ENCODE measurements at regions not wholly inside any gene's neighbourhood (a gene's known extent, or its start where the extent isn't known, plus 50 kb on each side); places are given as distances from the start of the nearest gene placed in this dataset.

GRCh38 chr7:130950054-130950453 is 216.0 kb upstream of the KLF14 start:
- no peaks in the 10 kb centered on the region for H3K36me3 ChIP-seq
- no peaks in the 10 kb centered on the region for H3K27me3 ChIP-seq (replicated peaks; ENCODE audit: insufficient read depth)
- H3K27ac ChIP-seq, result no peak overlapping the region
- H3K4me3 ChIP-seq, result no peak overlapping the region
- H3K4me1 ChIP-seq (ENCODE audit: control insufficient read depth in 1 of 2, low read depth in 2 of 2), result peaks cover 0 to 29% of the 10 kb centered on the region in 2 donors
- no peak for TF ChIP-seq CTCF (IDR thresholded peaks at IDR 0.05)
- no peaks in the 10 kb centered on the region for H3K9me3 ChIP-seq
- DNase-seq (ENCODE audit: low spot score), result no peak
- ATAC-seq (ENCODE audit: insufficient number of reproducible peaks, low FRiP score, low read depth), result no peak

GRCh38 chr7:130950741-130951140 is 216.7 kb upstream of the KLF14 start:
- no peak overlapping the region for H3K4me3 ChIP-seq
- no peak for TF ChIP-seq CTCF (IDR thresholded peaks at IDR 0.05)
- H3K9me3 ChIP-seq, result no peaks in the 10 kb centered on the region
- DNase-seq (ENCODE audit: low spot score) (no peak), ATAC-seq (ENCODE audit: insufficient number of reproducible peaks, low FRiP score, low read depth) (no peak)
- peaks cover under 1 to 29% of the 10 kb centered on the region in 2 donors for H3K4me1 ChIP-seq (ENCODE audit: control insufficient read depth in 1 of 2, low read depth in 2 of 2)
- no peaks in the 10 kb centered on the region for H3K36me3 ChIP-seq
- no peaks in the 10 kb centered on the region for H3K27me3 ChIP-seq (replicated peaks; ENCODE audit: insufficient read depth)
- H3K27ac ChIP-seq, result no peak overlapping the region

- Histone ChIP-seq H3K9me3 (no peaks in the 10 kb centered on the region), H3K27me3 (replicated peaks; ENCODE audit: insufficient read depth) (no peaks in the 10 kb centered on the region), H3K4me1 (ENCODE audit: control insufficient read depth in 1 of 2, low read depth in 2 of 2) (peaks cover 6 to 36% of the 10 kb centered on the region in 2 donors), H3K4me3 (no peak overlapping the region), H3K27ac (no peak overlapping the region), H3K36me3 (no peaks in the 10 kb centered on the region)
- no peak for TF ChIP-seq CTCF (IDR thresholded peaks at IDR 0.05)
- ATAC-seq (ENCODE audit: insufficient number of reproducible peaks, low FRiP score, low read depth) (no peak), DNase-seq (ENCODE audit: low spot score) (no peak)
Measured at GRCh38 chr7:130951303-130951975, 217.4 kb upstream of the KLF14 start.

GRCh38 chr7:130951976-130952876 is 218.2 kb upstream of the KLF14 start:
- DNase-seq (ENCODE audit: low spot score) (no peak), ATAC-seq (ENCODE audit: insufficient number of reproducible peaks, low FRiP score, low read depth) (no peak)
- TF ChIP-seq CTCF (IDR thresholded peaks at IDR 0.05), result no peak
- no peak overlapping the region for H3K27ac ChIP-seq
- peaks cover 14 to 43% of the 10 kb centered on the region in 2 donors for H3K4me1 ChIP-seq (ENCODE audit: control insufficient read depth in 1 of 2, low read depth in 2 of 2)
- no peaks in the 10 kb centered on the region for H3K27me3 ChIP-seq (replicated peaks; ENCODE audit: insufficient read depth)
- no peaks in the 10 kb centered on the region for H3K36me3 ChIP-seq
- no peak overlapping the region for H3K4me3 ChIP-seq
- H3K9me3 ChIP-seq, result no peaks in the 10 kb centered on the region

GRCh38 chr7:130953196-130953595 is 219.2 kb upstream of the KLF14 start:
- H3K4me1 ChIP-seq (ENCODE audit: control insufficient read depth in 1 of 2, low read depth in 2 of 2), result peaks cover 15 to 44% of the 10 kb centered on the region in 2 donors
- ATAC-seq (ENCODE audit: insufficient number of reproducible peaks, low FRiP score, low read depth) (no peak), DNase-seq (ENCODE audit: low spot score) (no peak)
- no peak for TF ChIP-seq CTCF (IDR thresholded peaks at IDR 0.05)
- H3K9me3 ChIP-seq, result no peaks in the 10 kb centered on the region
- H3K4me3 ChIP-seq, result no peak overlapping the region
- H3K36me3 ChIP-seq, result no peaks in the 10 kb centered on the region
- H3K27me3 ChIP-seq (replicated peaks; ENCODE audit: insufficient read depth), result no peaks in the 10 kb centered on the region
- no peak overlapping the region for H3K27ac ChIP-seq

All from thoracic aorta (tissue), 2 donors.